ENCODE measurements at regions not wholly inside any gene's neighbourhood (a gene's known extent, or its start where the extent isn't known, plus 50 kb on each side); places are given as distances from the start of the nearest gene placed in this dataset.

GRCh38 chr13:56861476-56861875 is 279.2 kb upstream of the PRR20A start:
- DNase-seq = no peak

GRCh38 chr13:56864451-56864850 is 276.3 kb upstream of the PRR20A start:
- no peak for DNase-seq

- DNase-seq = no peak
Measured at GRCh38 chr13:56865416-56865815, 275.3 kb upstream of the PRR20A start.

GRCh38 chr13:56869671-56870070 is 271.0 kb upstream of the PRR20A start:
- no peak for DNase-seq

GRCh38 chr13:56886398-56886797 is 254.3 kb upstream of the PRR20A start:
- no peak for DNase-seq

GRCh38 chr13:56888455-56888854 is 252.3 kb upstream of the PRR20A start:
- no peak for DNase-seq

GRCh38 chr13:56893843-56894242 is 246.9 kb upstream of the PRR20A start:
- DNase-seq = no peak

- no peak for DNase-seq
Measured at GRCh38 chr13:56900549-56901279, 240.0 kb upstream of the PRR20A start.

GRCh38 chr13:56902276-56902675 is 238.4 kb upstream of the PRR20A start:
- no peak for DNase-seq

GRCh38 chr13:56903710-56904282 is 236.9 kb upstream of the PRR20A start:
- DNase-seq = no peak

GRCh38 chr13:56906909-56907308 is 233.8 kb upstream of the PRR20A start:
- no peak for DNase-seq

GRCh38 chr13:56907766-56908165 is 233.0 kb upstream of the PRR20A start:
- DNase-seq = no peak

- DNase-seq = no peak
Measured at GRCh38 chr13:56909896-56910600, 230.7 kb upstream of the PRR20A start.

- no peak for DNase-seq
Measured at GRCh38 chr13:56917966-56918365, 222.8 kb upstream of the PRR20A start.

GRCh38 chr13:56923626-56924140 is 217.0 kb upstream of the PRR20A start:
- no peak for DNase-seq

GRCh38 chr13:56924401-56924800 is 216.3 kb upstream of the PRR20A start:
- DNase-seq = no peak

GRCh38 chr13:56932104-56932503 is 208.6 kb upstream of the PRR20A start:
- DNase-seq = no peak

GRCh38 chr13:56953965-56954364 is 186.8 kb upstream of the PRR20A start:
- DNase-seq = no peak

- no peak for DNase-seq
Measured at GRCh38 chr13:56975647-56976046, 165.1 kb upstream of the PRR20A start.

- DNase-seq = no peak
Measured at GRCh38 chr13:56980856-56981255, 159.9 kb upstream of the PRR20A start.

- no peak for DNase-seq
Measured at GRCh38 chr13:56986121-56986520, 154.6 kb upstream of the PRR20A start.

GRCh38 chr13:56988543-56988942 is 152.2 kb upstream of the PRR20A start:
- no peak for DNase-seq

- no peak for DNase-seq
Measured at GRCh38 chr13:57003682-57004081, 137.0 kb upstream of the PRR20A start.

GRCh38 chr13:57017357-57017756 is 123.4 kb upstream of the PRR20A start:
- DNase-seq = no peak
